ENCODE measurements at regions not wholly inside any gene's neighbourhood (a gene's known extent, or its start where the extent isn't known, plus 50 kb on each side); places are given as distances from the start of the nearest gene placed in this dataset.

DNA sequence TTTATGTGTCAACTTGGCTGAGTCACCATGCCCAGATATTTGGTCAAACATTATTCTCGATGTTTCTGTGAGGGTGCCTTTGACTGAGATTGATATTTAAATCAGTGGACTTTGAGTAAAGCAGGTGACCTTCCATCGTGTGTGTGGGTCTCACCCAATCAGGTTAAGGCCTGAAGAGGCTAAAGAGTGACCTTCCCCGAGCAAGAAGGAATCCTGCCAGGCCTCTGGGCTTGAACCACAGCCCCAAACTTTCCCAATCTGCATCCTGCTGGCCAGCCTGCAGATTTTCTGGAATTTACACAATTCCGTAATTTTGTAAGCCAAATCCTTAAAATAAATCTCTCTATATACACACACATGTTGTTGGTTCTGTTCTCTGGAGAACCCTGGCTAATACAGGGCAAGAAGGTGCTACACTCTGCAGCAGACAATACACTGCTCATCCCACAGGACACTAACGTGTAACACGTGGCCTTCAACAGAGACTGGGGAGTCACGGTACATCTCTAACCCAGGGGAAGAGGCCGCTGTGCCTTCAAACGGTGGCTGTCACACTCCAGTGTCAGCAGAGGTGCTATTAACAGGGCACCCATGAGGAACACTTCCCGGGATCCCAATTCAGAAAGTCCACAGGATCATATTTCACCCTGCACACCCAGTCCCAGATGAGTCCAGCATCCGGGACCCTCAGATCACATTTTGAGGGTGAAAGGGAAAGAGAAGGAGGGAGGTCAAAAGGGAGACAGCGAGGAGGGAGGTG lies 113.1 kb upstream of the ID2 start:
- Histone ChIP-seq H3K9ac (ENCODE audit: insufficient read depth, low read length, poor library complexity, severe bottlenecking) (no peak overlapping the region), H4K20me1 (ENCODE audit: insufficient read depth, low read length) (no peaks in the 10 kb centered on the region), H3K9me3 (replicated peaks in 1 of 2; ENCODE audit: control insufficient read depth in 1 of 2, insufficient read depth in 1 of 2, low read length in 2 of 2) (no peaks in the 10 kb centered on the region), H3K27me3 (ENCODE audit: control insufficient read depth in 2 of 2, insufficient read depth in 2 of 2, low read length in 2 of 2) (no peaks in the 10 kb centered on the region), H3K4me2 (replicated peaks; ENCODE audit: extremely low read depth, low read length, poor library complexity, severe bottlenecking) (no peak overlapping the region), H3K79me2 (ENCODE audit: insufficient read depth, low read length) (no peaks in the 10 kb centered on the region), H3K4me1 (ENCODE audit: control insufficient read depth in 1 of 2, insufficient read depth in 2 of 2, low read length in 2 of 2) (no peaks in the 10 kb centered on the region), H2AFZ (ENCODE audit: insufficient read depth, low read depth, low read length, poor library complexity, severe bottlenecking) (no peak overlapping the region), H3K4me3 (replicated peaks in 1 of 3; ENCODE audit: low read depth in 2 of 3, low read length in 3 of 3) (no peak overlapping the region), H3K27ac (ENCODE audit: low read depth in 1 of 2, low read length in 2 of 2) (no peak overlapping the region), H3K36me3 (replicated peaks in 1 of 2; ENCODE audit: control insufficient read depth in 1 of 2, insufficient read depth in 2 of 2, low read length in 2 of 2) (no peaks in the 10 kb centered on the region)
- Mint-ChIP-seq H3K27me3 (ENCODE audit: low read depth in 3 of 3) (peaks cover 0 to 6% (median 4%) of the 10 kb centered on the region in 3 donors), H3K9me3 (peaks cover 0 to 2% (median 0%) of the 10 kb centered on the region in 7 donors), H3K4me3 (no peak overlapping the region), H3K36me3 (no peaks in the 10 kb centered on the region), H3K4me1 (peaks cover 8% of the 10 kb centered on the region), H3K27ac (no peak overlapping the region)
- WGBS (ENCODE audit: insufficient coverage): 98% methylated on average over 9 of the region's 12 CpGs
- TF ChIP-seq, protein P1, sequence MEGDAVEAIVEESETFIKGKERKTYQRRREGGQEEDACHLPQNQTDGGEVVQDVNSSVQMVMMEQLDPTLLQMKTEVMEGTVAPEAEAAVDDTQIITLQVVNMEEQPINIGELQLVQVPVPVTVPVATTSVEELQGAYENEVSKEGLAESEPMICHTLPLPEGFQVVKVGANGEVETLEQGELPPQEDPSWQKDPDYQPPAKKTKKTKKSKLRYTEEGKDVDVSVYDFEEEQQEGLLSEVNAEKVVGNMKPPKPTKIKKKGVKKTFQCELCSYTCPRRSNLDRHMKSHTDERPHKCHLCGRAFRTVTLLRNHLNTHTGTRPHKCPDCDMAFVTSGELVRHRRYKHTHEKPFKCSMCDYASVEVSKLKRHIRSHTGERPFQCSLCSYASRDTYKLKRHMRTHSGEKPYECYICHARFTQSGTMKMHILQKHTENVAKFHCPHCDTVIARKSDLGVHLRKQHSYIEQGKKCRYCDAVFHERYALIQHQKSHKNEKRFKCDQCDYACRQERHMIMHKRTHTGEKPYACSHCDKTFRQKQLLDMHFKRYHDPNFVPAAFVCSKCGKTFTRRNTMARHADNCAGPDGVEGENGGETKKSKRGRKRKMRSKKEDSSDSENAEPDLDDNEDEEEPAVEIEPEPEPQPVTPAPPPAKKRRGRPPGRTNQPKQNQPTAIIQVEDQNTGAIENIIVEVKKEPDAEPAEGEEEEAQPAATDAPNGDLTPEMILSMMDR (IDR thresholded peaks at IDR 0.05): no peak
- DNase-seq: no peak
- intact Hi-C loops (cut with micrococcal nuclease): no loop called here

GRCh38 chr2:8569332-8569930 lies 112.4 kb upstream of the ID2 start:
- peaks cover 0 to 2% (median 0%) of the 10 kb centered on the region in 7 donors for H3K9me3 Mint-ChIP-seq
- TF ChIP-seq, protein P1 (IDR thresholded peaks at IDR 0.05): no peak
- intact Hi-C loops (cut with micrococcal nuclease): no loop called here
- Histone ChIP-seq H3K27me3 (ENCODE audit: control insufficient read depth in 2 of 2, insufficient read depth in 2 of 2, low read length in 2 of 2) (no peaks in the 10 kb centered on the region), H3K36me3 (replicated peaks in 1 of 2; ENCODE audit: control insufficient read depth in 1 of 2, insufficient read depth in 2 of 2, low read length in 2 of 2) (no peaks in the 10 kb centered on the region), H3K4me1 (ENCODE audit: control insufficient read depth in 1 of 2, insufficient read depth in 2 of 2, low read length in 2 of 2) (peaks cover 2 to 3% of the 10 kb centered on the region in 2 donors), H2AFZ (ENCODE audit: insufficient read depth, low read depth, low read length, poor library complexity, severe bottlenecking) (no peak overlapping the region), H4K20me1 (ENCODE audit: insufficient read depth, low read length) (no peaks in the 10 kb centered on the region), H3K4me2 (replicated peaks; ENCODE audit: extremely low read depth, low read length, poor library complexity, severe bottlenecking) (no peak overlapping the region), H3K27ac (ENCODE audit: low read depth in 1 of 2, low read length in 2 of 2) (no peak overlapping the region), H3K4me3 (replicated peaks in 1 of 3; ENCODE audit: low read depth in 2 of 3, low read length in 3 of 3) (no peak overlapping the region), H3K9ac (ENCODE audit: insufficient read depth, low read length, poor library complexity, severe bottlenecking) (no peak overlapping the region), H3K9me3 (replicated peaks in 1 of 2; ENCODE audit: control insufficient read depth in 1 of 2, insufficient read depth in 1 of 2, low read length in 2 of 2) (no peaks in the 10 kb centered on the region), H3K79me2 (ENCODE audit: insufficient read depth, low read length) (no peaks in the 10 kb centered on the region)
- peaks cover 3 to 8% (median 4%) of the 10 kb centered on the region in 3 donors for H3K27me3 Mint-ChIP-seq (ENCODE audit: low read depth in 3 of 3)
- 97% methylated on average over 8 of the region's 11 CpGs for WGBS (ENCODE audit: insufficient coverage)
- no peak for DNase-seq
- no peak overlapping the region for H3K4me3 Mint-ChIP-seq
- peak overlapping the region in 1 of 7 donors; percentile 80 for H3K27ac Mint-ChIP-seq
- H3K36me3 Mint-ChIP-seq: peaks cover 0 to 4% of the 10 kb centered on the region in 2 donors
- H3K4me1 Mint-ChIP-seq: peaks cover 8% of the 10 kb centered on the region

All from CD14-positive monocyte (primary cell).